ENCODE measurements at regions not wholly inside any gene's neighbourhood (a gene's known extent, or its start where the extent isn't known, plus 50 kb on each side); places are given as distances from the start of the nearest gene placed in this dataset.

DNA sequence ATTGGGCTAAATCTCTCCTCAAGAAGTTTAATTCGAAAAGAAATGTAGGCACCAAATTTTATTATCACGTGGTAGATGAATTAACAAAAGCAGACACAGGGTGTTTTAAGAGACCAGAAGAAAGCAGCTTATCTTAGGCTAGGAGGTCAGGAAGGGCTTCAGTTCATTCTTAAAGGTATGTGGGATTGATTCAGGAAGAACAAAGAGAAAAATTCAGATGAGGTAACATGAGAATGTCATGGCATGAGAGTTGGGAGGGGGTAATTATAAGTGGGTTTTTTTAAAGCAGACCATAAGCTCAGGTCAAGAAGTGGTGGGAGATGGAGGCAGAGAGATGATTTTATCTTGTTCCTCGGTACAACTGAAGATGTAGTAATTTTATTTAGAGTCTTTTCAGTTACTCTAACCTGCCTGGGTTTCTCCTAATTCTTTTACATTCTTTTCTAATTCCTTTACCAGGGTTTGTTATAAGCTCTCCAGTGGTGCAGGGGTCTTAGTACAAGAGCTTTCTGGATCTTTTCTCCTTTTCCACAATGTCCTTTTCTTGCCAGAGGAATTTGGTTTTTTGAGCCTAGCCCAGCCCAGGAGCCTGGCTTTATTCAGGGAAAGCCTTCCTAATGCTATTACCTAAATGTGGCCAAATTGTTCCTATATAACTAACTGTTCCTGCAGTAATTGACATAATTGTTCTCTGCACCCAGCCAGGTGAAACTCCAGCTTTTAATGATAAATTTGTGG lies 474.1 kb upstream of the BTBD3 start:
- Histone ChIP-seq H3K27ac (ENCODE audit: extremely low read length, insufficient read depth, low read length) (no peak overlapping the region), H3K79me2 (ENCODE audit: insufficient read depth, low read length) (no peaks in the 10 kb centered on the region), H3K36me3 (replicated peaks in 1 of 2; ENCODE audit: control insufficient read depth in 1 of 2, insufficient read depth in 2 of 2, low read length in 2 of 2) (no peaks in the 10 kb centered on the region), H3K4me1 (ENCODE audit: insufficient read depth, low read length) (no peaks in the 10 kb centered on the region), H3K9ac (ENCODE audit: insufficient read depth, low read depth, low read length) (no peak overlapping the region), H3K27me3 (ENCODE audit: control insufficient read depth in 1 of 2, insufficient read depth in 2 of 2, low read length in 2 of 2) (no peaks in the 10 kb centered on the region), H3K4me3 (replicated peaks in 1 of 3; ENCODE audit: insufficient read depth in 1 of 3, low read depth in 2 of 3, low read length in 3 of 3) (no peak overlapping the region), H3K9me3 (ENCODE audit: low read length) (peaks cover under 1% of the 10 kb centered on the region; the same call in 1 of the 2 replicates), H3K4me2 (ENCODE audit: low read depth, low read length) (no peak overlapping the region), H4K20me1 (ENCODE audit: insufficient read depth, low read length) (no peaks in the 10 kb centered on the region), H2AFZ (ENCODE audit: low read length) (no peak overlapping the region)
- in situ Hi-C loops (cut with HindIII; ENCODE audit: extremely low pct_ligation_motif_present, low pct_unique_long_range_greater_than_20kb) (no loop called here), intact Hi-C loops (cut with micrococcal nuclease; ENCODE audit: unreplicated experiment) (no loop called here)
- FAIRE-seq (no peak), ATAC-seq (no peak), DNase-seq (ENCODE audit: low spot score) (no peak)
- ChIA-PET CTCF (ENCODE audit: low intra/inter-chr PET ratio, low total read pairs) (no interaction called here), POLR2A (no interaction called here)
- no TSS peak for BruUV-seq (replicated peaks)
- 2% methylated on average over 3 of the region's 3 CpGs for WGBS (ENCODE audit: low lambda C conversion rate)
- TF ChIP-seq, protein P1, sequence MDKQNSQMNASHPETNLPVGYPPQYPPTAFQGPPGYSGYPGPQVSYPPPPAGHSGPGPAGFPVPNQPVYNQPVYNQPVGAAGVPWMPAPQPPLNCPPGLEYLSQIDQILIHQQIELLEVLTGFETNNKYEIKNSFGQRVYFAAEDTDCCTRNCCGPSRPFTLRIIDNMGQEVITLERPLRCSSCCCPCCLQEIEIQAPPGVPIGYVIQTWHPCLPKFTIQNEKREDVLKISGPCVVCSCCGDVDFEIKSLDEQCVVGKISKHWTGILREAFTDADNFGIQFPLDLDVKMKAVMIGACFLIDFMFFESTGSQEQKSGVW (CRISPR knock-in tag; IDR thresholded peaks at IDR 0.05; ENCODE audit: borderline replicate concordance): no peak
- TF ChIP-seq, protein P2, sequence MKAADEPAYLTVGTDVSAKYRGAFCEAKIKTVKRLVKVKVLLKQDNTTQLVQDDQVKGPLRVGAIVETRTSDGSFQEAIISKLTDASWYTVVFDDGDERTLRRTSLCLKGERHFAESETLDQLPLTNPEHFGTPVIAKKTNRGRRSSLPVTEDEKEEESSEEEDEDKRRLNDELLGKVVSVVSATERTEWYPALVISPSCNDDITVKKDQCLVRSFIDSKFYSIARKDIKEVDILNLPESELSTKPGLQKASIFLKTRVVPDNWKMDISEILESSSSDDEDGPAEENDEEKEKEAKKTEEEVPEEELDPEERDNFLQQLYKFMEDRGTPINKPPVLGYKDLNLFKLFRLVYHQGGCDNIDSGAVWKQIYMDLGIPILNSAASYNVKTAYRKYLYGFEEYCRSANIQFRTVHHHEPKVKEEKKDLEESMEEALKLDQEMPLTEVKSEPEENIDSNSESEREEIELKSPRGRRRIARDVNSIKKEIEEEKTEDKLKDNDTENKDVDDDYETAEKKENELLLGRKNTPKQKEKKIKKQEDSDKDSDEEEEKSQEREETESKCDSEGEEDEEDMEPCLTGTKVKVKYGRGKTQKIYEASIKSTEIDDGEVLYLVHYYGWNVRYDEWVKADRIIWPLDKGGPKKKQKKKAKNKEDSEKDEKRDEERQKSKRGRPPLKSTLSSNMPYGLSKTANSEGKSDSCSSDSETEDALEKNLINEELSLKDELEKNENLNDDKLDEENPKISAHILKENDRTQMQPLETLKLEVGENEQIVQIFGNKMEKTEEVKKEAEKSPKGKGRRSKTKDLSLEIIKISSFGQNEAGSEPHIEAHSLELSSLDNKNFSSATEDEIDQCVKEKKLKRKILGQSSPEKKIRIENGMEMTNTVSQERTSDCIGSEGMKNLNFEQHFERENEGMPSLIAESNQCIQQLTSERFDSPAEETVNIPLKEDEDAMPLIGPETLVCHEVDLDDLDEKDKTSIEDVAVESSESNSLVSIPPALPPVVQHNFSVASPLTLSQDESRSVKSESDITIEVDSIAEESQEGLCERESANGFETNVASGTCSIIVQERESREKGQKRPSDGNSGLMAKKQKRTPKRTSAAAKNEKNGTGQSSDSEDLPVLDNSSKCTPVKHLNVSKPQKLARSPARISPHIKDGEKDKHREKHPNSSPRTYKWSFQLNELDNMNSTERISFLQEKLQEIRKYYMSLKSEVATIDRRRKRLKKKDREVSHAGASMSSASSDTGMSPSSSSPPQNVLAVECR (CRISPR knock-in tag; IDR thresholded peaks at IDR 0.05; ENCODE audit: borderline replicate concordance): no peak
- TF ChIP-seq ZNF589 (CRISPR knock-in tag; conservative IDR thresholded peaks at IDR 0.05) (no peak), SSRP1 (CRISPR knock-in tag; IDR thresholded peaks at IDR 0.05) (no peak), ZNF121 (CRISPR knock-in tag; IDR thresholded peaks at IDR 0.05) (no peak), ZNF552 (CRISPR knock-in tag; IDR thresholded peaks at IDR 0.05; ENCODE audit: borderline replicate concordance) (no peak), ATM (IDR thresholded peaks at IDR 0.05; ENCODE audit: borderline replicate concordance) (no peak)
- TF ChIP-seq, protein P3, sequence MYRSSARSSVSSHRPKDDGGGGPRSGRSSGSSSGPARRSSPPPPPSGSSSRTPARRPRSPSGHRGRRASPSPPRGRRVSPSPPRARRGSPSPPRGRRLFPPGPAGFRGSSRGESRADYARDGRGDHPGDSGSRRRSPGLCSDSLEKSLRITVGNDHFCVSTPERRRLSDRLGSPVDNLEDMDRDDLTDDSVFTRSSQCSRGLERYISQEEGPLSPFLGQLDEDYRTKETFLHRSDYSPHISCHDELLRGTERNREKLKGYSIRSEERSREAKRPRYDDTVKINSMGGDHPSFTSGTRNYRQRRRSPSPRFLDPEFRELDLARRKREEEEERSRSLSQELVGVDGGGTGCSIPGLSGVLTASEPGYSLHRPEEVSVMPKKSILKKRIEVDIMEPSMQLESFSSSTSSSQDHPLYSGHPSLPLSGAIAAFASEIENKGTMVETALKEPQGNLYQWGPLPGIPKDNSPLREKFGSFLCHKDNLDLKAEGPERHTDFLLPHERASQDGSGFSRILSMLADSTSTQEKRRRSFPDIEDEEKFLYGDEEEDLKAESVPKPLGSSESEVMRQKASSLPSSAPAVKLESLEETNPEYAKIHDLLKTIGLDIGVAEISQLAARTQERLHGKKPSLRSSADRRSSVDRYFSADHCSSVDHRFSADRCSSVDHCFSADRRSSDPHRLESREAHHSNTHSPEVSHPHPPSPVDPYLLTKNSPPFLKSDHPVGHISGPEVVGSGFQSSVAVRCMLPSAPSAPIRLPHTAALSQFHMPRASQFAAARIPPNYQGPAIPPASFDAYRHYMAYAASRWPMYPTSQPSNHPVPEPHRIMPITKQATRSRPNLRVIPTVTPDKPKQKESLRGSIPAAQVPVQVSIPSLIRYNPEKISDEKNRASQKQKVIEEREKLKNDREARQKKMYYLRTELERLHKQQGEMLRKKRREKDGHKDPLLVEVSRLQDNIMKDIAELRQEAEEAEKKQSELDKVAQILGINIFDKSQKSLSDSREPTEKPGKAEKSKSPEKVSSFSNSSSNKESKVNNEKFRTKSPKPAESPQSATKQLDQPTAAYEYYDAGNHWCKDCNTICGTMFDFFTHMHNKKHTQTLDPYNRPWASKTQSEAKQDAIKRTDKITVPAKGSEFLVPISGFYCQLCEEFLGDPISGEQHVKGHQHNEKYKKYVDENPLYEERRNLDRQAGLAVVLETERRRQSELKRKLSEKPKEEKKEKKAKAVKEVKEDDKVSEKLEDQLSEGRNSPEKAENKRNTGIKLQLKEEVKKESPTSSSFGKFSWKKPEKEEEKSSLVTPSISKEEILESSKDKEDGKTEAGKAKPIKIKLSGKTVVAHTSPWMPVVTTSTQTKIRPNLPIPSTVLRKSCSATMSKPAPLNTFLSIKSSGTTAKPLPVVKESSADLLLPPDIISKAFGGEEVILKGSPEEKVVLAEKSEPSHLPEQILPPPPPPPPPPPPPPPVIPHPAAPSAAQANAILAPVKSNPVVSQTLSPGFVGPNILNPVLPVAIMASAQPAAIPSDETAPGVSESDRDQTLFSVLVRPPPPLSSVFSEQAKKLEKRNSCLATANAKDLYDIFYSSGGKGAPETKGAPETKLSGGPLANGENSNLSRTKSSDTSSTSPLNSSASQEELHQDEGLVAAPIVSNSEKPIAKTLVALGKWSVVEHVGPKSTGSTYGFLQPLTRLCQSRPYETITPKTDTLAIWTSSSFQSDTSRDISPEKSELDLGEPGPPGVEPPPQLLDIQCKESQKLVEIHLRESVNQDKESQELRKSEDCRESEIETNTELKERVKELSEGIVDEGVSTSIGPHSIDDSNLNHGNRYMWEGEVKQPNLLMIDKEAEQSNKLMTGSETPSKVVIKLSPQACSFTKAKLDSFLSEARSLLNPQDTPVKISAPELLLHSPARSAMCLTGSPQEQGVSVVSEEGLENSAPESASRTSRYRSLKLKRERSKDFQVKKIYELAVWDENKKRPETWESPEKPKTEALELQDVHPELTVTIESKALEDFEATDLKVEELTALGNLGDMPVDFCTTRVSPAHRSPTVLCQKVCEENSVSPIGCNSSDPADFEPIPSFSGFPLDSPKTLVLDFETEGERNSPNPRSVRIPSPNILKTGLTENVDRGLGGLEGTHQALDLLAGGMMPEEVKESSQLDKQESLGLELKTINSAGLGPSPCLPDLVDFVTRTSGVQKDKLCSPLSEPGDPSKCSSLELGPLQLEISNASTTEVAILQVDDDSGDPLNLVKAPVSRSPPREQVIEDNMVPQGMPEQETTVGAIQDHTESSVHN (CRISPR knock-in tag; IDR thresholded peaks at IDR 0.05): no peak
